Cardiac fibroblast (primary cell): ENCODE measurements at regions not wholly inside any gene's neighbourhood (a gene's known extent, or its start where the extent isn't known, plus 50 kb on each side); places are given as distances from the start of the nearest gene placed in this dataset.

Experiments
- DNase-seq, 2 donors: peaks; one replicate each; pipeline versions ENCODE4 v3.0.0 to v3.0.0-alpha.2; 2010; ENCODE audit warnings: low read depth in 2 of 2
- H3K4me3 ChIP-seq, 2 donors: replicated peaks in 1 of 2; 1 replicate in 1 of 2; 2 replicates in 1 of 2; pipeline ENCODE4 v1.5.1; 2011; ENCODE audit warnings: low read depth in 2 of 2, low read length in 2 of 2, mild to moderate bottlenecking in 2 of 2, moderate library complexity in 1 of 2
- CTCF ChIP-seq: IDR thresholded peaks from one replicate; pipeline ENCODE4 v1.5.1; 2011; ENCODE audit warnings: low read depth, mild to moderate bottlenecking, low read length, inconsistent platforms

- H3K4me3 ChIP-seq = no peak overlapping the region
- no peak for DNase-seq
- no peak for TF ChIP-seq CTCF
Measured at GRCh38 chr3:72086743-72087087, 301.8 kb upstream of the PROK2 start.

GRCh38 chr3:72086042-72086742 lies 301.2 kb upstream of the PROK2 start:
- H3K4me3 ChIP-seq = no peak overlapping the region
- DNase-seq = peak in 1 of 2 donors; percentile 78
- TF ChIP-seq CTCF = no peak

GRCh38 chr3:72085036-72085435 lies 300.1 kb upstream of the PROK2 start:
- no peak for TF ChIP-seq CTCF
- H3K4me3 ChIP-seq = no peak overlapping the region

GRCh38 chr3:72082776-72083462 lies 298.0 kb upstream of the PROK2 start:
- DNase-seq = no peak
- TF ChIP-seq CTCF = no peak
- H3K4me3 ChIP-seq = no peak overlapping the region

More at GRCh38 chr3:72085036-72085435, 300.1 kb upstream of the PROK2 start:
- no peak for DNase-seq

- no peak for TF ChIP-seq CTCF
- H3K4me3 ChIP-seq = no peak overlapping the region
- DNase-seq = peak; percentile 13 to 62
Measured at GRCh38 chr3:72082186-72082715, 297.3 kb upstream of the PROK2 start.

GRCh38 chr3:72081471-72082185 lies 296.7 kb upstream of the PROK2 start:
- no peak for TF ChIP-seq CTCF
- no peak for DNase-seq
- no peak overlapping the region for H3K4me3 ChIP-seq
